ENCODE measurements at regions not wholly inside any gene's neighbourhood (a gene's known extent, or its start where the extent isn't known, plus 50 kb on each side); places are given as distances from the start of the nearest gene placed in this dataset.

DNA sequence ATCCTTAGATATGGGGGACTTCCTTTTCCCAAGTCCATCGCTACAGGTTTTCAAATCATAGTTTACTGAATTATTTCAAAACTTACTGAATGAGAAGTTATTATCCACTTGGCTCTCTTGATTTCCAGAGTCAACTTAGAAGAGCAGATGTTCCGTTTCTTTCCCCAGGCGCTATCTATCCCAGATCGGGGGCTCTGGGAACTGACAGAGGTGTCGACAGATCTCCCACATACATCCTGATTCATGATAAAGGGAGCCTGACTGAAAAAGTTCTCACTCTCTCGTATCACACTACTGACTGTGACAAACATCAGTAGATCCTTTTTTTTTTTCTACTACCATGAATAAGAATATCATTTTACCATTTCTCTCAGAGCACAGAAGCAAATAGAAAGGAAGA lies 654.8 kb downstream of the RNF144B start:
- no peak for DNase-seq

DNA sequence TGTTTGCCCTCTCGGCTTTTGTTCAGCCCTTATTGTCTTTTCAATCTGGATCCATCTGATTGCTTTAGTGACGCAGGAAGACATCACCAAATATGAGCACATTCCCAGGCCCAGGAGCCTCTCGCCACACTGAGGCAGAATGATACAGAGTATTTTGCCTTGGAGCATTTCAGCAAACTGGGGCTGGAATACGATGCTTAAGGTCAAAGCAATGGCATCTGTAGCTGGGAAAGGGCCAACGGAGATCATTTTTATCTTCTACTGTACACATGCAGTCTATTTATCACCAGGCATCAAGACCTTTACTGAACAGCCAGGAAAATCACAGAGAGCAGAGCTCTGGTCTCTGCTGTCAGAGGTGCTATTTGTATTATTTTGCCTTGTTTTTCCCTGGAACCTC lies 655.3 kb downstream of the RNF144B start:
- no peak for DNase-seq

DNA sequence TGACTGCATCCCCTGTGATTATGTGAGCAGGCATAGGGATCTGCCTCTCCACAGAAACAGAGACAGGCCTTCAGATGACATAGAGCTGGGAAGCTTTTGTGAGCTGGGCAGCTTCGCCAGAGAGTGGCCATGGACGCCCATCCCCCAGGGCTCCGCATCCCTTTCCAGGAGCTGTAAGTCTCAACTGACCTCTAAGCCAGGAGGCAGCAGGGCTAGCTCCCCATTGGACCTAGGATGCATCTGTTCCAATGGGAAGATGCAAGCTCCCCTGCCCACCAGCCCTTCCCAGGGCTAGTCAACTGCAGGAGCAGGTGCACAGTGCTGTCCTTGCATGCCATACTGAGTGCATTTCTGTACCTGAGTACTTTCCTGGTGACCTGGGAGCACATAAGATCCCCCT lies 663.6 kb downstream of the RNF144B start:
- no peak for DNase-seq

DNA sequence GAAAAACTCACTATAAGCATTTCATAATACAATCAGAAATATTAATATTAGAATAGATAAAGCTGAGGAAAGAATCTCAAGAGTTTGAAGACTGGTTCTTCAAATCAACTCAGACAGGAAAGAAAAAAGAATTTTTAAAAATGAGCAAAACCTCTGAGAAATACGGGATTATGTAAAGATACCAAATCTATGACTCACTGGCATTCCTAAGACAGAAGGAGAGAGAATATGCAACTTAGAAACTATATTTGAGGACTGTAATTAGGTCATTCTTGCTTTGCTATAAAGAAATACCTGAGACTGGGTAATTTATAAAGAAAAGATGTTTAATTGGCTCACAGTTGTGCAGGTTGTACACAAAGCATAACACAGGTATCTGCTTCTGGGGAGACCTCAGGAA lies 665.1 kb downstream of the RNF144B start:
- DNase-seq, result no peak

DNA sequence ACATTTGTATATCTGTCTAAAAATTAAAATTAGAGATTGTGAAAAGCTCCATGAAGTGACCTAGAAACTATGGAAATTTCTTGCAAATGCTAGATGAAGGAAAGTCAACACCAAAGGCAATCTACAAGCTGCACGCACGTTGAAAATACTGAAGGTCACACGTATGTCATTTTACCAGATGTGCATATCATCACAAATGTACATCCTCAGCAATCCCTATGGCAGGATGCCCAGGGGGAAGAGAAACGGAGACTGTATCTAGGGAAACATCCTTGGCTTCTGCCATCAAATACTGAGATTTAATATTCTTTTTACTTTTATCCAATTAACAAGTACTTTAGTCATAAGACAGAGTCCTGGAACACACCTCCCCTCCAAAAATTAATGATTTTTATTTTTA lies 672.0 kb downstream of the RNF144B start:
- no peak for DNase-seq

DNA sequence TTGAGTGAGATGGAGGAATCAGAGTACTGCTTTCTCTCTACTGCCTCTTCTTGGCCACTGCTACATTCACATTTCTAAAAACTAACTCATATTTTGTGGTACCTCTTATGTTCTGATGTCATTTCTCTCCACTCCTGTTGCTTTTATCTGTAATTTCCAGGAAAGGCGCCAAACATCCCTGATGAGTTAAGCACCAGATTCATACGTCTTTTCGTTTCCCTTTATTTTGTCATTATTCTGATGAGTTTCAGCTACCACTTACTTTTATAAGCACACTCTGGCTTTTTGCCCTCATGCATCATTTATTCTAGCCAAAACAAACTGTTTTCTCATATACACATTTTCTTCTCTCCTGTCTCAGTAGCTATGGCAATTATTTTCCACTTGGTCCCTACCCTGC lies 680.0 kb downstream of the RNF144B start:
- no peak for DNase-seq

DNA sequence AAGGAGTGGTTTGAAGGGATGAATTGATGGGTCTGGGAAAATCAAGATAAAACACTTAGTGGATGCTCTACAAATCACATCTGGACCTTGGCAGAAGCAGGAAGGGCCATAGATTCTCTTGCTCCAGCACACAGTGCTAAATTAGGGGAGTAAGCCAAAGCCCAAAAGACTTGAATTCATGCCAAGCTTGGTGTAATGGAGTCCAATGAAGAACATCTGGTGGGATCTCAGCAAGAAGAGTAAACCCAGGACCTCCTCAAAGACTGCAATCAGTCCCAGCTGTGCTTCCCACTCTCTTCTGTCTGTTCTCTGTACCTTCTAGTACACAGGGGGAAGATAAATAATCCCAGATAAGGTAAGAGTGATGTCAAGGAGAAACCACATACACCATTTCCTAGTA lies 683.4 kb downstream of the RNF144B start:
- DNase-seq, result no peak

DNA sequence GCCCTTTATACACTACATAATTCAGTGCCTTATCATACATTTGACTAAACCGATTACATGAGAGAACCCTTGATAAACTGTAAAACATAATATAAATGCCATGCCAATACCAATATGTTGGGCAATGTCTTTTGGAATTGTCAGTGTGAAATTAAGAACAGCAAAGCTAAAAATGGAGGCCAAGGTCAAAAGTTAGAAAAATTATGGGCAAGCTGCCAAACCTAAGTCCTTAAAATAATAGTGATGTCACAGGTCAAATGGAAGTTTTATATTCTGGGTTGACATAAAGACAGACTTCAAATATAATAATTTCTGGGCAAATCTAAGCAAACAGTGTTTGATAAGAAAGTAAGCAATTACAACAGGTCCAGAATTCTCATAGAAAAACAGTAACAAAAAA lies 696.7 kb downstream of the RNF144B start:
- no peak for DNase-seq

DNA sequence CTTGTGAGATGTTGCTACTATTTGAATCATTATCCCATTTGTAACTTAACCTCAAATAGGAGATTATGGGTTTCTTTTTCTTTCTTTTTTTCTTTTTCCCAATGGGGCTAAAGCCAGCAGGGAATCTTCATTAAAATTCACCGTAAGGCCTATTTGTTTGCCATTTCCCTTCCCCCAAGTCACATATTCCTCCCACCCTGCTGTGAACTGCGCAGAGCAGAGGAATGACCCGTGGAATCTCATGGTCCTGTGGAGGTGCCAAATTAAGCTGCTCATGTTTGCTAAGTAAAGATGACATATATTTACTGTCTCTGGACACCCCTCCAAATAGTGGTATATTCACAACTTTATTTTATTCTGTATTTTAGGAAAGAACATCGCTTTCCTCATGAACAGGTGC lies 699.3 kb downstream of the RNF144B start:
- DNase-seq, result no peak

DNA sequence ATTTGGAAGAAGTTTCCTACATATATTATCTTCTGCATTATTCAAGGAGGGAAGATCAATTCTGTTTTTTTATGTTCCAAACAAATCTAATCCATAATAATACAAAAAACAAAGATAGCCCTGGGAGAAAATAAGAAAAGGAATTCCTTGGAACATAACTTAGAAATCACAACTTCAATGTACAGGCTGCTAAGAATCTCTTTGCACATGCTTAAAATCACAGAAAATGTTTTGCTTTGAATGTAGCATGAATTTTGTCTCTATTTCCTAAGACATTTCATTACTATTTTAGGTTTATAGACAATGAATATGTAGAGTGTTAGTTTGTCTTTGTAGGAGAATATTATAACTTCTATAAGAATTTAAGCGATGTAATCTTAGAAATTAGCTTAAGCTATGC lies 700.1 kb downstream of the RNF144B start:
- DNase-seq, result no peak

DNA sequence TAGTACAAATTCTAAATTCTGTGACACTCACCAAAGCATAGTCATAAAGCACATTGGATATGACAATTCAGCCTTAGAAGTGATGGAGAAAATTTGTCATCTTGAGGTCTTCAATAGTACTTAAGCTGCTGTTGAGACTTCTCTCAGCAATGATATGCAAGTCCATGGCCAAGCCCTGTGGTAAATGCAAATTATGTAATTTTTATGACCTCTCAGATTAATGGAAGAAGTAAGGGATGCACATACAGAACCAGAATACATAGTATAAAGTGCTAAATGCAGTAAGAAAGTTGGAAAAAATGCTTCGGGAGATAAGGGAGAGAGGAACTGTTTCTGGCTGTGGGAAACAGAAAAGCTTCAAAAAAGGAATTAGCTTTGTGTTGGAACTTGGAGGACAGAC lies 700.7 kb downstream of the RNF144B start:
- DNase-seq, result no peak

DNA sequence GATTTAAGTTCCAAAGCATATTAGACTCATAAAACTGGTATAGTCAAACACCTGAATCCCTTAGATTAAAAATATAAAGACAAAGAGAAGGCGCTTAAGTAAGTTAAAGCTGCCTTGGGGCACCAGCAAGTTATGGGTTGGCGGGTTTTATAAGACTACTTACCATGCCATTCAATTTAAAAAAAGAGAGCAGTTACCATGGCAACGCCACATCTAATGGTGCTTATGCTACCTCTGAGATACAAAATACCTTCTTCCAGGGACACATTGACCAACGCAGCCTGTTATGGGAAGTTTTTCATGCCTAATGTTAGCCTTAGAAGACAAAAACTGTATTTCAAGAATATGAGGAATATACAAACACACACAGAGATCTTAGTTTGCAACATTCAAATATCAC lies 713.6 kb downstream of the RNF144B start:
- no peak for DNase-seq

DNA sequence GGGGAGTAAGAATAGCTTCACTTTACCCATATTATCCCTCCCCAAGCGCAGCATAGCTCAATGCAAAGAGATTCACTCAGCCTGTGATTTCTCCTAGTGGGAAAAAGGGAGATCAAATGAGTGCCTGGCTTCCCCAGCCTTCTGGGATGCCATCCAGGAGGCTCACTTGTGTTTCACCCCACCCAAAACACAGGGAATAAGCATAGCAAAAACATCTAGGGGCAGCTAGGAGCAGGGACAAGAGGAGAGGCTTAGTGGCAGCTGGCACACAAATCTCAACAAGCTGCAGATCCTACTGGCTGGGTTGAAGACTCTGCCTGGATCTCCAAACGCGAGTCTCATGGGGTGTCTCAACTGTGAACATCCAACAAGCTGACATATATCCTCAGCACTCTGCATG lies 715.8 kb downstream of the RNF144B start:
- DNase-seq, result no peak

DNA sequence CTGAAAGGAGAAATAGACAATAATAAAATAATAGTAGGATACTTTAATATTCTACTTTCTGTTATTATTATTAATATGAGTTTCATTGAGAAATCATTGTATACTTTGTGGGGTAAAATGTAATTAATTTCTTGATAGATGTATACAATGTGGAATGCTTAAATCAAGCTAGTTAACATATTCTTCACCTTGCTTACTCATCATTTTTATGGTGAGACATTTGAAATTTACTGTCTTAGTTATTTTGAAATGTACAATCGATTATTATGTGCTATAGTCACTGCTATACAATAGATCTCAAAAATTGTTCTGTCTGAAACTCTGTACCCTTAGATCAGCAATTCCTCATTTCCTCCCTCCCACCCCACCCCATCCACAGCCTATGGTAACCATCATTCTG lies 720.3 kb downstream of the RNF144B start:
- no peak for DNase-seq

DNA sequence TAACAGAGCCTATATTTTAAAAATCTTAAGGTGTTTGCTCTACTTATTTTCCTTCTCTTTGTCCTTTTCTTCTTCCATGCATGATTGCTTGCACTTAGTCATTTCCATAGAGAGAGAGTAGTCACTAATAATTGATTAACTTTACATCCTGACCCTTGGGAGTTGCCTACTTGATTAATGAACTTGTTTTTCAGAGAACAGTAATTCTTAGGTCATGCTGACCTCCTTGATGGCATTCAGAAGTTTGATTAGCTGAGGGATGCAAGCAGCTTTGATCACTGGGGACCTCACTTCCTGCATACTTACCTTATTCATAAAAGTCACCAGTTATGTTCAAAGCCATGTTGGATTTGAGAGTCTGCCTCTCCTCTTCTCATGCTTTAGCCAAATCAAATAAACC lies 715.6 kb upstream of the ID4 start:
- DNase-seq, result no peak

DNA sequence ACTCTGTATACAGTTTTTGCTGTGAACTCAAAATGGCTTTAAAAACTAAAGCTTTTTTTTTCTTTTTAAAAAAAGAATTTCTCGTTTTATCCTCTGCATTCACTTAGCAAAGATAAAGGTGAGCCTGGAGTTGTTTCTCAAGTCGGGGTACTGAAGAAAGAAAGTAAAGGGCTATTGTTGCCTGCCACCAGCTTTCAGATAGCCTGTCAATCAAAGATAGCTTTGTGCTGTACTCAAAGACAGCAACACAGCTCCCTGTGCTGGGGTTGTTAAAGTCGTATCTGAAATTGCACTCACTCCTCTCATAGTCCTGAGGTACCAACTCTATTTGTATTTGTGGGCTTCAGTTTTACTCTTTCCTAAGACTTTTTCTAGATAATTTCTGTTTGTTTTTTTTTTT lies 710.1 kb upstream of the ID4 start:
- DNase-seq, result no peak

DNA sequence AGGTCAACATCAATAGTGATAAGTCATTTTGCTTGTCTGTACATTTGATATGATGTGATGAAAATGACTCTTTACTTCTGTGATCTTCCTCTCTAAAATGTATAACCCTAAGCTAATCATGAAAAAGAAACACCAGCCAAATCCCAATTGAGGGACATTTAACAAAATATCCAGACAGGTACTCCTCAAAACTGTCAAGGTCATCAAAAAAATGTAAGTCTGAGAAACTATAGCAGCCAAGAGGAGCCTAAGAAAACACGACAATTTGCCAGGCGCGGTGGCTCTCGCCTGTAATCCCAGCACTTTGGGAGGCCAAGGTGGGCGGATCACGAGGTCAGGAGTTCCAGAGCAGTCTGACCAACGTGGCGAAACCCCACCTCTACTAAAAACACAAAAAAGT lies 708.5 kb upstream of the ID4 start:
- DNase-seq, result no peak

DNA sequence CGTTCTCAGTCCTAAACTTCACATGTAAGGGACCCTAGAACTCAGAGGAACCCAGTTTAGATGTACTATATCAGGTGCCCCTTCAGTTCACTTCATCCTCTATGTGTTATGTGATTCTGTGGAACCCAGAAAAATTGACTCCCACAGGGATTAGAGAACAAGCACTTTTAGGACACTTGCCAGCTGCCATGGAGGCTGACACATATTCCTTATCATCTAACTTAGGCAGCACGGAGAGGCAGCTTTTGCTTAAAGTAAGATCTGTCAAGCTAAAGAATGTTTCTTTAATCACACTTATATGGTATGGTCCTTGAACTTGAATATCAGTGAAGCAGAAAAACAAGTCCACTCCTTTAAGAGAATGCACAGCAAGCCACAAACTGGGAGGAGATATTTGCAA lies 701.5 kb upstream of the ID4 start:
- DNase-seq, result no peak

DNA sequence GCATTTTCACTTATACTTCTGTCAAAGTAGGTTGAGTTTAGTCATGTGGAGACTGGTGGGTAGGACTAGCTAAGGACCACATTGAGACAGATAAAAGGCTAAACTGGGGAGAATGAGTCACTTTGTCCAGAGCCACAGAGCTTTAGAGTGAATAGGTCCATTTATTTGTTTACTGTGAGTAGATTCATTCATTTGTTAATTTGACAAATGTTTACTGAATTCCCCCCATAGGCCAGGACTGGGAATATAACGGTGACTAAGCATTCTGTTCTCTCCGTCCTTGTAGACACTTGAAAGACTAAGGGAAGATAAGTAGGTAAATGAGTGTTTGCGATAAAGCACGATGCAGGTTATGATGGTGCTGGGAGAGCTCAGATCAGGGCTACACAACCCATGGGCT lies 699.7 kb upstream of the ID4 start:
- DNase-seq, result no peak

DNA sequence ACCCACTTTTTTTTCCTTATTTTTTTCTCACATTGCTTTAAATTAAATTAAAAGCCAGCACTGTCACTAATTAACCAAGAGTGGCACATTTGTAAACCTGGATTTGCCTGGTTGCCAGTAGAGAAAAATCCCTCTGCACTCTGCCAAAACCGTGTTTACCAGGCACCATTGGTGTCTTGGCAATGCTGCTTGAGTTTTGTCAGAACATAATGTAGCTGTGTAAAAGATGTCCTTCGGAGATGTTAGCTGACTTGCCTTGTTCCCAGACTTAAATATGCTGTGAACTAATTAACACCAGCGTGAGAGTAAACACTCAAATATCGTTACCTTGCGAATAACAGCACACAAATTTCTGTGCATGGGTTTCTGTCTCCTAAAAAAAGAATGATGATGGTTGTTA lies 694.9 kb upstream of the ID4 start:
- no peak for DNase-seq

DNA sequence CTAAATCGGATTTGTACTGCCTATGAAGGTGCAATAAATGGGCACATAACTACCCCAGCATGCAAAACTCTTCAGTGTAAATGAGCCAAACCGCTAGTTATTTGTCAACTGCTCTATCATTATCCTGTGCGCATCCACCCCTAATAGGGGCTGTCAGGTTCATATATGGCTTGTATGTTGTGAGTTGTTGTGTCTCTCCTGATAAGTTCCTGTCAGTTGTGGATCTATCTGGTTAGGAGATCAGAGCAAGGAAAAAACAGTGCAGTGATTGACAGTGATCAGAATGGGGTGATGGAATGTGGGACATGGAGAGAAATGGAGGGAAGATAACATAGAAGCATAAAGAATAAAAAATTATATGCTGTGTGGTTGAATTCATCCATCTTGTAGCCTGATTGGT lies 686.9 kb upstream of the ID4 start:
- no peak for DNase-seq

DNA sequence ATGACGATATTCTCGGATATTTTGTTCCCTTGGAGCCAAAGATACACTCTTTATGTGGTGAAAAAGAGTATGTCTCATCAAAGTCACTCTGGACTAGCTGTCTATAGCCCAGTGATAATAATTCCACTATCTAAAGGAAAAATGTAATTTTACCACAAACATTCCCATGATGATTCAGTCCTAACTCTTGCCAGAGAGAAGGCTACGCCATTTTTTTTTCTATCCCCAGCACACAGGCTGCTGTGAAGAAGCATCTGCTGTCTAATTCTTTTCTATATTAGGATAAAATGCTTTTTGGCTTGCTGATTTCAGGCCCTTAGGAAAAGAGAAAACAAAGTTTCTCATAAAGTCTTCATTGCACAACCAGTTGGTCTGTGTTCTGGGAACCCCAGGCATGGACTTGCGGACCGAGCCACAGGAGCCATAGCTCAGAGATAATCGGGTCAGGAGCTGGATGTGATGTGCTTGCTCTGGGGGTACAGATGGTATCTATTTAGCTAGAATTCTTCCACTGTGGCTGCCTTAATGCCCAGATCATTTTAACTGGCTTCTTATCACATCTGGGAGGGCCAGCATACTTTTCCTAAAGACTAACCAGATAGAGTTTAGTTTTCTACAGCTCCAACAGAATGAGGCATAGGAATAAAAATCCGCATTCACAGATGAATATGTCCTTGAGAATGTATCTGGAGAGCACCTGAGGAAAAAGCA lies 683.7 kb upstream of the ID4 start:
- no peak for DNase-seq

DNA sequence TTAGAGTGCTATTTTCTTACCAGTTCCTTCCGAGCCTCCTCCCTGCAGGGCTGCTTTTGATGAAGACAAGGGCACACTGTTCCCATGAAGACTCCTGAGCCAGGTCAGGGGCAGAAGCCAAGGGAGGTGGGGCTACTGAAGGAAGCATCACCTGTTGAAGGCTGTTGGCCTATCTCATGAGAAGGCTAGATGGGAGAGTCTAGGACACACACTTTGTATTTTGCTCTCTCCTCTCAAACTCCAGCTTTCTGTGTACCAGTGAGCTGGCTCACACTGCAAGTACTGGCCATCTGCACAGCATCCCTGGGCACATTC lies 683.2 kb upstream of the ID4 start:
- DNase-seq, result no peak

DNA sequence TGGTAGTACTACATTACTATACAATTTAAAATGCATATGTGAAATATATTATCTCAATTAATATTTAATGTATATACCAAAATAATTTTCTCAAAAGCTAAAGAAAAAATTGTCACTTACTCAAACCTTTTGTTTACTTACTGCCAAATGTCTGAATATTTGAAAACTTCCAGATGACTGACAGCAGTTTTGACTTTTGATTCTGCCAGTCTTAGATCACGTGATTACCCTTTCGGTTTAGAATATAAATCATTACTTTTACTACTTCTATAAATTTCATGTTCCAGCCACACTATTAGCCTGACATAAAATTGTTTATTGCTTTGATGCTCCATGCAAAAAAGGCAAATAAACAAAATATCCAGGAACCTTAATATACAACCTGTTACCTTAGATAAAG lies 680.7 kb upstream of the ID4 start:
- no peak for DNase-seq

DNA sequence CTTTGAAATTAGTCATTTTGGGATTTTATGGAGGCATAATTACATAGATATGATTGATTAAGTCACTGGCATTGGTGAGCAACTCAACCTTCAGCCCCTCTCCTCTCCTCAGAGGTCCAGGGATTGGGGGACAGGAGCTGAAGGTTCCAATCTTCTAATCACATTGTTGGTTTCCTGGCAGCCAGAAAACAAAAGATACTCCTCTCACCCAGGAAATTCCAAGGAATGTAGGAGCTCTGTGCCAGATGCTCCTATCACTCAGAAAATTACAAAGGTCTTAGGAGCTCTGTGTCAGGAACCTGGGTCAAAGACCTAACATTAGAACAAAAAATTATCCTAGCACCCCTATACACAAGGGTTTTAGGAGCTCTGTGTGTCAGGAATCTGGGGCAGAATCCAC lies 679.7 kb upstream of the ID4 start:
- no peak for DNase-seq

DNA sequence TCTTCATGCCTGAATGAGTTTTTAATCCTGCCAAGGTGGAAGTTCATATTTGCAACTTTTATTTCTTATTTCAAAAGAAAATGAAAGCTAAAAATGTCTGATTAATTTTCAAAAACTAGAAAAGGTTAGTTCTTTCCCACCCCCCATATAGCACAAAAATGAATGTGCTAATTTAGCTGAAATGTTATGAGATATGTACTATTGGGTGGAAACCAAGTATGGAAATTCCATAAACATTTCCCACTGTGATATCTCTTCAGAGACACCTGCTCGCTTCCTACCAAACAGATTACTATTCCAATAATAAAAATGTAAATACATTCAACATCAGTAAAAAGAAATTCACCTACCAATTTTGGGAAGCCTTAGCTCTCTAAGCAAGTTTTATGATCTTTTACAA lies 678.6 kb upstream of the ID4 start:
- DNase-seq, result no peak
